SK-N-SH (cell line): ENCODE measurements at regions not wholly inside any gene's neighbourhood (a gene's known extent, or its start where the extent isn't known, plus 50 kb on each side); places are given as distances from the start of the nearest gene placed in this dataset.

Experiments used
- EP300 ChIP-seq, 2 experiments: IDR thresholded peaks; 2 replicates each; pipeline versions ENCODE4 v1.4.0 to v1.6.1; 2012; ENCODE audit warnings: borderline replicate concordance in 1 of 2, low read depth in 1 of 2, low read length in 1 of 2
- MAX ChIP-seq: IDR thresholded peaks from 2 replicates; pipeline ENCODE4 v1.4.0; 2012; ENCODE audit warnings: low read depth
- RFX5 ChIP-seq: IDR thresholded peaks from 2 replicates; pipeline ENCODE4 v1.6.1; 2012; ENCODE audit warnings: mild to moderate bottlenecking, improper control_type of control experiment, low read length
- TF ChIP-seq, protein P1 (sequence below): fragments of 200-600 bp; sonication (generic); IDR thresholded peaks from 2 replicates; pipeline ENCODE4 v1.6.1; 2017; ENCODE audit warnings: antibody characterized with exemption, mild to moderate bottlenecking, moderate library complexity

DNA sequence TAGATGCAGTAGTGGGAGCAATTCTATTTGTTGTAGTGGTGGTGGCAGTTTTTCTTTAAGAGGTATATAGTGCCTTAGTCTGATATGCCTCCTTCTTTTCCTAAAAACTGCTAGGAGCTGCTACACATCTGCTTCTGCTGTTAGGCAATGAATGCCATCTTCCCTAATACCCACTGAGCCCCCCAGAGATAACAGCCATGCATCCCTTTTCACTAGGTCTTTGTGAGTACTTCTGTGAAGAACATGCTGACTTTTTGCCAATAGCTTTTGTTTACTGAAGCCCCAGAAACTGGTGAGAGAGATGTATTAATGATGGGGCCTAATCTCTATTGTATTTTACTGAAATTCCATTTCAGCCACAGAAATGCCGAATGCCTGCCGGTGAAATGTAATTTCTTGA is 92.6 kb upstream of the CHL1 start:
- TF ChIP-seq RFX5 (no peak), MAX (no peak), EP300 (IDR thresholded peaks at IDR 0.05; ENCODE audit: borderline replicate concordance in 1 of 2, low read depth in 1 of 2, low read length in 1 of 2) (no peak)
- TF ChIP-seq, protein P1, sequence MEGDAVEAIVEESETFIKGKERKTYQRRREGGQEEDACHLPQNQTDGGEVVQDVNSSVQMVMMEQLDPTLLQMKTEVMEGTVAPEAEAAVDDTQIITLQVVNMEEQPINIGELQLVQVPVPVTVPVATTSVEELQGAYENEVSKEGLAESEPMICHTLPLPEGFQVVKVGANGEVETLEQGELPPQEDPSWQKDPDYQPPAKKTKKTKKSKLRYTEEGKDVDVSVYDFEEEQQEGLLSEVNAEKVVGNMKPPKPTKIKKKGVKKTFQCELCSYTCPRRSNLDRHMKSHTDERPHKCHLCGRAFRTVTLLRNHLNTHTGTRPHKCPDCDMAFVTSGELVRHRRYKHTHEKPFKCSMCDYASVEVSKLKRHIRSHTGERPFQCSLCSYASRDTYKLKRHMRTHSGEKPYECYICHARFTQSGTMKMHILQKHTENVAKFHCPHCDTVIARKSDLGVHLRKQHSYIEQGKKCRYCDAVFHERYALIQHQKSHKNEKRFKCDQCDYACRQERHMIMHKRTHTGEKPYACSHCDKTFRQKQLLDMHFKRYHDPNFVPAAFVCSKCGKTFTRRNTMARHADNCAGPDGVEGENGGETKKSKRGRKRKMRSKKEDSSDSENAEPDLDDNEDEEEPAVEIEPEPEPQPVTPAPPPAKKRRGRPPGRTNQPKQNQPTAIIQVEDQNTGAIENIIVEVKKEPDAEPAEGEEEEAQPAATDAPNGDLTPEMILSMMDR: no peak
